GM12875 (cell line): ENCODE measurements at regions not wholly inside any gene's neighbourhood (a gene's known extent, or its start where the extent isn't known, plus 50 kb on each side); places are given as distances from the start of the nearest gene placed in this dataset.

Experiments used
- H3K4me3 ChIP-seq: one replicate; pipeline ENCODE4 v1.5.1; 2011; ENCODE audit warnings: low read depth, low read length, control low read depth
- TF ChIP-seq, protein P1 (sequence below): IDR thresholded peaks from 2 replicates; pipeline ENCODE4 v1.5.1; 2011; ENCODE audit warnings: low read depth, mild to moderate bottlenecking, control low read depth, inconsistent platforms, low read length, moderate library complexity, borderline replicate concordance; ENCODE audit not compliant: insufficient read depth

DNA sequence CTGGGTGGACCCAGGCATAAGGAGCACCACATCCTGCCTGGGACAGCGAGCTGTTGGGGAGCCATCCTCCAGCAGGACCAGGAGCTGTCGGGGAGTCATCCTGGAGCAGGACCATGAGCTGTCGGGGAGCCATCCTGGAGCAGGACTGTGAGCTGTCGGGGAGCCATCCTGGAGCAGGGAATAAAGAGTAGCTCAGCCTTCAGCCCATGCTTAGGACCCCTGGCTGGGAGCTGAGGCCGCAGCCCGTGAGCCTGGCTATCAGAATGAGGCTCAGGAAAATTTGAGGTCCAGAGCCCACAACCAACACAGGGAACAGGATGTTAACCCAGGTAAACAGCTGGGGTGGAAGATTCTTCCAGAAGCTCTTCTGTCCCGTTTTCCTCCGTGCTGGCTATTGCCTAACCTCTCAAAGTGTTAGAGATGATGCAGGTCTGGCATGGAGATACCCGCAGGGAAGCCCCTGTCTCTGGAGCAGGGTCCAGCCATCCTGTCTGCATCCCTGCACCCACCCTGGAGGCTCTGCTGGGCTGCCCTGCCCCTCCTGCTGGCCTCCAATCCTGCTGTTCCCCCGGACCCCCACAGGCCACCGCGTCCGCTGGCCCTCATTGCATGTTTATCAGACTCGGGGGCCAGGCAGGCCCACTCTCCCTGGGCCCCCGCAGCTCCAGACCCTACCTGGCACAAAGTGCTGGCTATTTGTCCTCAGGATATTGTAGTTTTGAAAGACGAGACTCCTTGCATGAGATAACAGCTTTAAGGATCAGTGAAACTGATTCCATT, 243.5 kb upstream of the MYT1L start:
- H3K4me3 ChIP-seq: no peak overlapping the region
- TF ChIP-seq, protein P1, sequence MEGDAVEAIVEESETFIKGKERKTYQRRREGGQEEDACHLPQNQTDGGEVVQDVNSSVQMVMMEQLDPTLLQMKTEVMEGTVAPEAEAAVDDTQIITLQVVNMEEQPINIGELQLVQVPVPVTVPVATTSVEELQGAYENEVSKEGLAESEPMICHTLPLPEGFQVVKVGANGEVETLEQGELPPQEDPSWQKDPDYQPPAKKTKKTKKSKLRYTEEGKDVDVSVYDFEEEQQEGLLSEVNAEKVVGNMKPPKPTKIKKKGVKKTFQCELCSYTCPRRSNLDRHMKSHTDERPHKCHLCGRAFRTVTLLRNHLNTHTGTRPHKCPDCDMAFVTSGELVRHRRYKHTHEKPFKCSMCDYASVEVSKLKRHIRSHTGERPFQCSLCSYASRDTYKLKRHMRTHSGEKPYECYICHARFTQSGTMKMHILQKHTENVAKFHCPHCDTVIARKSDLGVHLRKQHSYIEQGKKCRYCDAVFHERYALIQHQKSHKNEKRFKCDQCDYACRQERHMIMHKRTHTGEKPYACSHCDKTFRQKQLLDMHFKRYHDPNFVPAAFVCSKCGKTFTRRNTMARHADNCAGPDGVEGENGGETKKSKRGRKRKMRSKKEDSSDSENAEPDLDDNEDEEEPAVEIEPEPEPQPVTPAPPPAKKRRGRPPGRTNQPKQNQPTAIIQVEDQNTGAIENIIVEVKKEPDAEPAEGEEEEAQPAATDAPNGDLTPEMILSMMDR: no peak

DNA sequence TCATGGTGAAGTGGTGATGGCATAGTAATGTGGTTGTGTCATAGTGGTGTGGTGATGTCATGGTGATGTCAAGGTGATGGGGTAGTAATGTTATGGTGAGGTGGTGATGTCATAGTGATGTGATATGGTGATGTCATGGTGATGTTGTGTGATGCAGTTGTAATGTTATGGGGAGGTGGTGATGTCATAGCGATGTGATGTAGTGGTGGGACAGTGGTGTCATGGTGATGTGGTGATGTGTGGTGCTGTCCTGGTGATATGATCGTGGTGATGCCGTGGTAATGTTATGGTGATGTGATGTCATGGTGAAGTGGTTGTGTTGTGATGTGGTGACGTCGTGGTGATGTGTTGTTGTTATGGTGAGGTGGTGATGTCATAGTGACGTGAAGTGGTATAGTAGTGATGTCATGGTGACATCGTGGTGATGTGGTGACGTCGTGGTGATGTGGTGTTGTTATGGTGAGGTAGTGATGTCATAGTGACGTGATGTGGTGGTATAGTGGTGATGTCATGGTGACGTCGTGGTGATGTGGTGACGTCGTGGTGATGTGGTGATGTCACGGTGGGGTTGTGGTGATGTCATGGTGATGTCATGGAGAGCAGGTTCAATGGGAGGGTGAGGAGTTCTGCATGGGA, 242.7 kb upstream of the MYT1L start:
- no peak overlapping the region for H3K4me3 ChIP-seq
- TF ChIP-seq, protein P1: no peak

DNA sequence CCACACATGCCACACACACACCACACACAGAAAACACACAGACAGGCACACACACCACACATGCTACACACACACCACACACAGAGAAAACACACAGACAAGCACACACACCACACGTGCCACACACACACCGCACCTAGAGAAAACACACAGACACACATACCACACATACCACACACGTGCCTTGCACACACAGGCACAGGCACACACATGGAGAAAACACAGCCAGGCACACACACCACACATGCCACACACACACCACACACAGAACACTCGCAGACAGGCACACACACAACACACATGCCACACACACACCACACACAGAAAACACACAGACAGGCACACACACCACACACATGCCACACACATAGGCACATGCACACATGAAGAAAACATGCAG, 242.1 kb upstream of the MYT1L start:
- H3K4me3 ChIP-seq: no peak overlapping the region
- TF ChIP-seq, protein P1: no peak

DNA sequence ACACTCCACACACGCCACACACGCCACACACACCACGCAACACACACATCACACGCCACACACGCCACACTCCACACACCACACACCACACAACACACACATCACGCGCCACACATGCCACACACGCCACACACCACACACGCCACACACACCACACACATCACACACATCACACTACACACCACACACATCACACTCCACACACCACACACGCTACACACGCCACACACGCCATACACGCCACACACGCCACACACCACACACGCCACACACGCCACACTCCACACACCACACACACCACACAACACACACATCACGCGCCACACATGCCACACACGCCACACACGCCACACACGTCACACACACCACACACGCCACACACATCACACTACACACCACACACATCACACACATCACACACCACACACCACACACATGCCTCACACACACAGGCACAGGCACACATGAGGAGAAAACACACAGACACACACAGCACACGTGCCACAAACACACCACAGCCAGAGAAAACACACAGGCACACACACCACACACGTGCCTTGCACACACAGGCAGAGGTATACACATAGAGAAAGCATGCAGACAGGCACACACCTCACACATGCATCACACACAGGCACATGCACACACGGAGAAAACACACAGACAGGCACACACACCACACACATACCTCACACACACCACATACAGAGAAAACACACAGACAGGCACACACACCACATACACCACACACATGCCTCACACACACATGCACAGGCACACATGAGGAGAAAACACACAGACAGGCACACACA, 241.5 kb upstream of the MYT1L start:
- no peak overlapping the region for H3K4me3 ChIP-seq
- TF ChIP-seq, protein P1: no peak

DNA sequence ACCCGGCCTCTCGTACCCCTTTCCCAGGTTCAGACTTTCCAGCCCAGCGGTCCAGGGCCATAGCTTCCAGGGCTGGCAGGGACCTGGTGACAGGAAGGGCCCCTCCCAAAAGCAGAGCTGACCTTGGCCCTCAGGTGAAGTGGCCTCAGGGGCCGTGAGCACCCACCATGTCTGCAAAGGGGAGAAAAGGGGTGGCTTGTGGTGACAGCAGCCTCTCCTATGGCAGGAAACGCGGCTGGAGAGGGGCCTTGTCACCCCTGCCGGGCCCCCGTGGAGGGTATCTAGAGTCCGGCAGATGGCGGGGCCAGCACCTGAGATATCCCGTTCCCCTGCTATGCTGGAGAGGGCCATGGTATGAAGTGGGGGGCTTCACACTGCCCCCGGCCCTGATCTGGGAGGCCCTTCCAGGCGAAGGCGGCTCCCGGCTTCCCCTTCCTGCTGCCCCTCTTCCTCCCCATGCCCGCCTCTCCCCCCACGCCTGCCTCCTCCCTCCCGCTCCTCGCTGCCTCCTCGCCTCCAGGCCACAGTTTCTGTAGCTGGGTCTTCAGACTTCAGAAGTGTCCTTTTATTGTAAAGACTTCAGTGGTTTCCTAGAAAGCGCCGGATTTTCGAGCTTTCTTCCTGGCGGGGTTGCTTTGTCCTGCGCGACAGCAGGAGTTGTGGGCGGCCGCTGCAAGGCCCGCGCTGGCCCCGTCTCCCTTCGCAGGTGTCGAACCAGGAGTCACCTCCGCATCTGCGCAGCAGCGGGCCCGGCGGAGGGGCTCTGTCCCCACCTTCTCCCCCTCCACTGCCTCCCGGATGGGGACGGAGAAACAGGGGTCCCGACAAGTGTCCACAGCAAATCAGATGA, 240.5 kb upstream of the MYT1L start:
- no peak overlapping the region for H3K4me3 ChIP-seq
- TF ChIP-seq, protein P1: no peak

DNA sequence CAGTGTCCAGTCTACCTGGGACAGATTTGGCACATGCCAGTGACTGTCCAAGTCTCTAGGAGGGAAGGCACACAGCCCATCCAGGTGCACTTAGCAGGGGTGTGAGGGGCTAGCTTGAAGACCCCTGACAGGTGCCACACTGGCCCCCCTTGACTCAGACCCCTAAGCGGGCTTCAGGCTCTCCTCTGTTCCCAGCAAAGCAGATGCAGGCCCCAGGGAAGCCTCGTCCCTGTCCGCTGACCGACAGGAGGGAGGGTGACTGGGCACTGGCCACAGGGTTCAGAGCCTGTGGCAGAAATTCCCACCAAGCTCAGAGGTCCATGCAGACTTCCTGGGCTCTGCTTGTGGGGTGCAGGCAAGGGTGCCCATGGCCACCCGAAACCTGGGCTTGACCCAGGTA, 239.8 kb upstream of the MYT1L start:
- no peak overlapping the region for H3K4me3 ChIP-seq
- TF ChIP-seq, protein P1: no peak
